WTC11 (cell line): ENCODE measurements at regions not wholly inside any gene's neighbourhood (a gene's known extent, or its start where the extent isn't known, plus 50 kb on each side); places are given as distances from the start of the nearest gene placed in this dataset.

ENCODE experiments used
- ATAC-seq: fragments of 200-7000 bp; cut with Tn5 transposase; 2 replicates; pipeline ENCODE4 v1.10.0; 2021; ENCODE audit warnings: mild to moderate bottlenecking, moderate library complexity
- CTCF ChIA-PET: fragments of 300-600 bp; sonication (Branson Sonifier 250); formaldehyde crosslinking; loops from one replicate; lab custom pipeline; 2021; ENCODE audit warnings: antibody characterized with exemption; lab: Charles Lee
- POLR2A ChIA-PET: fragments of 350-600 bp; sonication (Branson Sonifier 250); formaldehyde crosslinking; loops from one replicate; lab custom pipeline; 2021; ENCODE audit warnings: antibody characterized with exemption; lab: Charles Lee
- DNase-seq: peaks from one replicate; pipeline ENCODE4 v3.0.0; 2021; ENCODE audit warnings: low spot score
- H3K27ac Mint-ChIP-seq: 2 replicates; pipeline ENCODE4 v1.8.0; 2021; ENCODE audit warnings: mixed read lengths
- H3K27me3 Mint-ChIP-seq: 2 replicates; pipeline ENCODE4 v1.8.0; 2021; ENCODE audit warnings: low read depth, mild to moderate bottlenecking, moderate library complexity, mixed read lengths
- H3K36me3 Mint-ChIP-seq: 2 replicates; pipeline ENCODE4 v1.8.0; 2021; ENCODE audit warnings: mixed read lengths
- H3K4me1 Mint-ChIP-seq: 2 replicates; pipeline ENCODE4 v1.8.0; 2022; ENCODE audit warnings: mixed read lengths
- H3K4me3 Mint-ChIP-seq: 2 replicates; pipeline ENCODE4 v1.8.0; 2021; ENCODE audit warnings: mild to moderate bottlenecking, moderate library complexity, mixed read lengths
- H3K9me3 Mint-ChIP-seq: 2 replicates; pipeline ENCODE4 v1.8.0; 2021; ENCODE audit warnings: mixed read lengths
- AFF4 ChIP-seq: sonication (generic); formaldehyde crosslinking; IDR thresholded peaks from 2 replicates; pipeline ENCODE4 v1.8.1; 2023; ENCODE audit warnings: mild to moderate bottlenecking, missing genetic modification reagents, borderline replicate concordance
- CTCF ChIP-seq: fragments of 200-600 bp; IDR thresholded peaks from 2 replicates; pipeline ENCODE4 v1.8.0; 2022; ENCODE audit warnings: antibody characterized with exemption
- EMX1 ChIP-seq: fragments of 250-450 bp; sonication (Bioruptor Pico); IDR thresholded peaks from 2 replicates; pipeline ENCODE4 v1.8.0; 2021; ENCODE audit warnings: mild to moderate bottlenecking
- FOXP1 ChIP-seq: sonication (generic); formaldehyde crosslinking; IDR thresholded peaks from 2 replicates; pipeline ENCODE4 v1.8.0; 2022; ENCODE audit warnings: missing genetic modification reagents, mild to moderate bottlenecking, moderate library complexity, borderline replicate concordance
- GTF2I ChIP-seq: fragments of 250-450 bp; sonication (Bioruptor Pico); conservative IDR thresholded peaks from 2 replicates; pipeline ENCODE4 v1.4.0; 2021; ENCODE audit warnings: mild to moderate bottlenecking
- HMGXB4 ChIP-seq: sonication (generic); formaldehyde crosslinking; IDR thresholded peaks from 2 replicates; pipeline ENCODE4 v1.8.1; 2023; ENCODE audit warnings: mild to moderate bottlenecking, moderate library complexity, missing genetic modification reagents
- IRF2 ChIP-seq: sonication (generic); formaldehyde crosslinking; IDR thresholded peaks from 2 replicates; pipeline ENCODE4 v1.8.0; 2022; ENCODE audit warnings: low read depth, missing genetic modification reagents, borderline replicate concordance
- MXD4 ChIP-seq: fragments of 250-450 bp; sonication (Bioruptor Pico); IDR thresholded peaks from 2 replicates; pipeline ENCODE4 v1.8.0; 2021; ENCODE audit warnings: mild to moderate bottlenecking, moderate library complexity, borderline replicate concordance
- NFYB ChIP-seq: sonication (generic); formaldehyde crosslinking; conservative IDR thresholded peaks from 2 replicates; pipeline ENCODE4 v1.8.0; 2022; ENCODE audit warnings: low read depth, missing genetic modification reagents
- NR3C1 ChIP-seq: sonication (generic); formaldehyde crosslinking; conservative IDR thresholded peaks from 2 replicates; pipeline ENCODE4 v1.8.1; 2023; ENCODE audit warnings: low read depth, mild to moderate bottlenecking, missing genetic modification reagents
- PRRX2 ChIP-seq: fragments of 250-450 bp; sonication (Bioruptor Pico); IDR thresholded peaks from 2 replicates; pipeline ENCODE4 v1.8.0; 2021; ENCODE audit warnings: mild to moderate bottlenecking
- RELA ChIP-seq: sonication (generic); formaldehyde crosslinking; IDR thresholded peaks from 2 replicates; pipeline ENCODE4 v1.8.1; 2022; ENCODE audit warnings: missing genetic modification reagents, mild to moderate bottlenecking, borderline replicate concordance
- SP1 ChIP-seq: sonication (generic); formaldehyde crosslinking; conservative IDR thresholded peaks from 2 replicates; pipeline ENCODE4 v1.8.1; 2022; ENCODE audit warnings: missing genetic modification reagents
- TEAD1 ChIP-seq: sonication (generic); formaldehyde crosslinking; IDR thresholded peaks from 2 replicates; pipeline ENCODE4 v1.8.0; 2022; ENCODE audit warnings: mild to moderate bottlenecking, missing genetic modification reagents
- TEAD4 ChIP-seq: sonication (generic); formaldehyde crosslinking; IDR thresholded peaks from 2 replicates; pipeline ENCODE4 v1.8.0; 2022; ENCODE audit warnings: mild to moderate bottlenecking, missing genetic modification reagents
- TP53 ChIP-seq: sonication (generic); formaldehyde crosslinking; IDR thresholded peaks from 2 replicates; pipeline ENCODE4 v1.8.1; 2023; ENCODE audit warnings: mild to moderate bottlenecking, missing genetic modification reagents
- USF1 ChIP-seq: sonication (generic); formaldehyde crosslinking; IDR thresholded peaks from 2 replicates; pipeline ENCODE4 v1.8.0; 2022; ENCODE audit warnings: mild to moderate bottlenecking, missing genetic modification reagents
- ZBTB21 ChIP-seq: sonication (generic); formaldehyde crosslinking; IDR thresholded peaks from 2 replicates; pipeline ENCODE4 v1.8.1; 2023; ENCODE audit warnings: mild to moderate bottlenecking, missing genetic modification reagents, borderline replicate concordance
- ZNF138 ChIP-seq: sonication (generic); formaldehyde crosslinking; conservative IDR thresholded peaks from 2 replicates; pipeline ENCODE4 v1.8.1; 2022; ENCODE audit warnings: mild to moderate bottlenecking, moderate library complexity, missing genetic modification reagents
- ZNF396 ChIP-seq: fragments of 250-450 bp; sonication (Bioruptor Pico); IDR thresholded peaks from 2 replicates; pipeline ENCODE4 v1.8.0; 2021; ENCODE audit warnings: mild to moderate bottlenecking, moderate library complexity, borderline replicate concordance
- ZNF416 ChIP-seq: fragments of 250-450 bp; sonication (Bioruptor Pico); IDR thresholded peaks from 2 replicates; pipeline ENCODE4 v1.9.0; 2021; ENCODE audit warnings: mild to moderate bottlenecking, inconsistent platforms
- ZNF423 ChIP-seq: fragments of 250-450 bp; sonication (Bioruptor Pico); IDR thresholded peaks from 2 replicates; pipeline ENCODE4 v2.1.2; 2022; ENCODE audit warnings: mild to moderate bottlenecking, moderate library complexity
- ZNF532 ChIP-seq: fragments of 250-450 bp; sonication (Bioruptor Pico); IDR thresholded peaks from 2 replicates; pipeline ENCODE4 v1.9.0; 2021; ENCODE audit warnings: mild to moderate bottlenecking, borderline replicate concordance

GRCh38 chr10:118241229-118242137, 100.6 kb downstream of the FAM204A start (continued):
- no peak for TF ChIP-seq ZNF138
- TF ChIP-seq TEAD4: no peak
- TF ChIP-seq AFF4 (CRISPR knock-in tag): no peak
- no peak for TF ChIP-seq EMX1 (CRISPR knock-in tag)
- no peak for TF ChIP-seq HMGXB4 (CRISPR knock-in tag)
- no peak for TF ChIP-seq ZNF423 (CRISPR knock-in tag)
- TF ChIP-seq ZNF416 (CRISPR knock-in tag): no peak

- Mint-ChIP-seq H3K27me3 (peaks cover 30% of the 10 kb centered on the region), H3K4me1 (no peaks in the 10 kb centered on the region), H3K27ac (no peak overlapping the region), H3K9me3 (no peaks in the 10 kb centered on the region), H3K4me3 (no peak overlapping the region), H3K36me3 (no peaks in the 10 kb centered on the region)
- POLR2A ChIA-PET: interaction anchor here (0.7 kb wide), 1 partner anchor 796 kb away, joined by 4 read pairs; no protein-coding TSS in a partner anchor
- CTCF ChIA-PET: no interaction called here
- DNase-seq (no peak), ATAC-seq (no peak)
- TF ChIP-seq ZBTB21 (CRISPR knock-in tag): no peak
- TF ChIP-seq FOXP1 (CRISPR knock-in tag): no peak
- TF ChIP-seq RELA (CRISPR knock-in tag): no peak
- TF ChIP-seq PRRX2 (CRISPR knock-in tag): no peak
- TF ChIP-seq ZNF396 (CRISPR knock-in tag): no peak
- TF ChIP-seq NR3C1 (CRISPR knock-in tag): no peak
- no peak for TF ChIP-seq IRF2 (CRISPR knock-in tag)
- TF ChIP-seq MXD4 (CRISPR knock-in tag): no peak
- no peak for TF ChIP-seq ZNF532
- no peak for TF ChIP-seq NFYB
- no peak for TF ChIP-seq CTCF
- TF ChIP-seq USF1 (CRISPR knock-in tag): no peak
- TF ChIP-seq ZNF138: no peak
- TF ChIP-seq SP1 (CRISPR knock-in tag): no peak
- no peak for TF ChIP-seq TEAD4
- TF ChIP-seq TP53 (CRISPR knock-in tag): no peak
- TF ChIP-seq GTF2I: no peak
- no peak for TF ChIP-seq TEAD1
Observed at GRCh38 chr10:118239236-118239630, 102.9 kb downstream of the FAM204A start.
